GM12878 (cell line): ENCODE measurements at regions not wholly inside any gene's neighbourhood (a gene's known extent, or its start where the extent isn't known, plus 50 kb on each side); places are given as distances from the start of the nearest gene placed in this dataset.

Experiments
- ATAC-seq: fragments of 200-7000 bp; cut with Tn5 transposase; 3 replicates; pipeline ENCODE4 v1.9.1; 2020; ENCODE audit warnings: mild to moderate bottlenecking, moderate library complexity
- BruUV-seq: library from RNA; stranded (reverse); fragments of 400-500 nt; replicated peaks from 2 replicates; lab custom pipeline; 2021; lab: Mats Ljungman, UMichigan
- CTCF ChIA-PET: fragments of 300-600 bp; sonication (Branson Sonifier 250); formaldehyde crosslinking; extraction: SDS; loops from one replicate; lab custom pipeline; 2021; ENCODE audit warnings: inconsistent platforms; lab: Yijun Ruan, JAX
- POLR2A ChIA-PET: fragments of 350-600 bp; formaldehyde crosslinking; extraction: SDS; loops from one replicate; lab custom pipeline; 2021; ENCODE audit warnings: inconsistent platforms; lab: Charles Lee
- RAD21 ChIA-PET: fragments of 300-600 bp; sonication (Branson Sonifier 250); formaldehyde crosslinking; loops from one replicate; lab custom pipeline; 2023; ENCODE audit warnings: antibody characterized with exemption; ENCODE audit not compliant: unreplicated experiment; lab: Charles Lee
- SMC1A ChIA-PET: fragments of 300-600 bp; sonication (Branson Sonifier 250); formaldehyde crosslinking; loops from one replicate; lab custom pipeline; 2023; ENCODE audit not compliant: unreplicated experiment, uncharacterized antibody; lab: Charles Lee
- DNase-seq: peaks from one replicate; pipeline ENCODE4 v3.0.0-alpha.2; 2011; ENCODE audit warnings: low read depth, low spot score
- FAIRE-seq: peaks from 3 replicates; lab custom pipeline; 2011; peaks lifted over from hg19 to GRCh38; lab: Jason Lieb, UNC
- H2AFZ ChIP-seq: 2 replicates; pipeline ENCODE4 v1.6.0; 2011; ENCODE audit warnings: low read depth, low read length, control low read depth; ENCODE audit not compliant: control insufficient read depth
- H3K27ac ChIP-seq: 2 replicates; pipeline ENCODE4 v1.5.1; 2011; ENCODE audit warnings: control low read depth; ENCODE audit not compliant: control insufficient read depth, insufficient read depth
- H3K27me3 ChIP-seq, 2 experiments: replicated peaks in 1 of 2; 2 replicates each; pipeline versions ENCODE4 v1.6.0 to v1.6.1; 2011; ENCODE audit warnings: low read length in 1 of 2; ENCODE audit not compliant: control insufficient read depth in 2 of 2, insufficient read depth in 2 of 2
- H3K36me3 ChIP-seq, 2 experiments: 2 replicates each; pipeline ENCODE4 v1.5.1; 2011; ENCODE audit warnings: low read length in 1 of 2; ENCODE audit not compliant: control insufficient read depth in 2 of 2, insufficient read depth in 2 of 2
- H3K4me1 ChIP-seq: 2 replicates; pipeline ENCODE4 v1.6.1; 2011; ENCODE audit warnings: mild to moderate bottlenecking, low read length, moderate library complexity, mixed read lengths; ENCODE audit not compliant: control insufficient read depth, insufficient read depth
- H3K4me2 ChIP-seq: 2 replicates; pipeline ENCODE4 v1.6.0; 2011; ENCODE audit warnings: control low read depth; ENCODE audit not compliant: control insufficient read depth, insufficient read depth
- H3K4me3 ChIP-seq: fragments of 200-600 bp; sonication (generic); 2 replicates; pipeline ENCODE4 v1.5.1; 2016
- H3K79me2 ChIP-seq: 2 replicates; pipeline ENCODE4 v1.6.0; 2011; ENCODE audit warnings: low read length; ENCODE audit not compliant: control insufficient read depth, insufficient read depth
- H3K9ac ChIP-seq: 2 replicates; pipeline ENCODE4 v1.8.0; 2011; ENCODE audit warnings: low read length, control low read depth, mixed read lengths; ENCODE audit not compliant: control insufficient read depth, insufficient read depth
- H3K9me3 ChIP-seq: replicated peaks from 3 replicates; pipeline ENCODE4 v1.5.1; 2011; ENCODE audit warnings: mild to moderate bottlenecking, low read length; ENCODE audit not compliant: control insufficient read depth, insufficient read depth
- H4K20me1 ChIP-seq: 2 replicates; pipeline ENCODE4 v1.6.0; 2011; ENCODE audit not compliant: control insufficient read depth, insufficient read depth
- BCL3 ChIP-seq: IDR thresholded peaks from 2 replicates; pipeline ENCODE4 v1.6.1; 2011; ENCODE audit warnings: borderline replicate concordance, low read depth, mild to moderate bottlenecking, moderate library complexity, low read length; ENCODE audit not compliant: insufficient read depth, poor library complexity, severe bottlenecking
- FOXM1 ChIP-seq: IDR thresholded peaks from 2 replicates; pipeline ENCODE4 v1.6.1; 2012; ENCODE audit warnings: low read depth, mild to moderate bottlenecking, inconsistent platforms, low read length, moderate library complexity
- MYB ChIP-seq: fragments of 150-350 bp; IDR thresholded peaks from 2 replicates; pipeline ENCODE4 v1.6.1; 2014; ENCODE audit warnings: mild to moderate bottlenecking, low read depth, low read length, borderline replicate concordance
- NR2C2 ChIP-seq: IDR thresholded peaks from 2 replicates; pipeline ENCODE4 v1.6.1; 2011; ENCODE audit warnings: borderline replicate concordance, low read depth; ENCODE audit not compliant: control insufficient read depth, insufficient read length
- NRF1 ChIP-seq: conservative IDR thresholded peaks from 2 replicates; pipeline ENCODE4 v1.6.1; 2011; ENCODE audit warnings: mild to moderate bottlenecking, low read depth, low read length, improper control_type of control experiment
- WRNIP1 ChIP-seq: IDR thresholded peaks from 2 replicates; pipeline ENCODE4 v1.6.1; 2011; ENCODE audit warnings: low read depth, low read length, improper control_type of control experiment, borderline replicate concordance
- YBX1 ChIP-seq: fragments of 450-650 bp; IDR thresholded peaks from 2 replicates; pipeline ENCODE4 v1.6.1; 2016; ENCODE audit warnings: antibody characterized with exemption
- WGBS: methylation state at CpG from one replicate; pipeline ENCODE4 v1.1.6; 2016; ENCODE audit warnings: low lambda C conversion rate; ENCODE audit not compliant: insufficient replicate concordance, insufficient coverage; ENCODE audit errors: missing lambda C conversion rate; 5-methylcytosine and 5-hydroxymethylcytosine counted together
- in situ Hi-C: fragments of 300-500 bp; cut with MboI; formaldehyde crosslinking; loops from 9 replicates; pipeline ENCODE4 v1.14.3; 2018; ENCODE audit warnings: mixed read lengths
- intact Hi-C: fragments of 100-400 bp; cut with micrococcal nuclease; formaldehyde crosslinking; loops from one replicate; pipeline ENCODE4 v1.14.2; 2022; ENCODE audit not compliant: unreplicated experiment

- BruUV-seq: no TSS peak
- DNase-seq: no peak
- no peak overlapping the region for H3K9ac ChIP-seq
- H2AFZ ChIP-seq: no peak overlapping the region
- H3K27ac ChIP-seq: no peak overlapping the region
- SMC1A ChIA-PET: interaction anchor here (0.9 to 1.0 kb wide), 2 partner anchors 9 to 34 kb away, joined by 3 to 4 read pairs; no protein-coding TSS in a partner anchor
- H3K9me3 ChIP-seq: no peaks in the 10 kb centered on the region
- FAIRE-seq: no peak
- H3K79me2 ChIP-seq: no peaks in the 10 kb centered on the region
- TF ChIP-seq WRNIP1 (no peak), FOXM1 (no peak), NR2C2 (no peak), YBX1 (no peak), MYB (no peak), BCL3 (no peak), NRF1 (no peak)
- TF ChIP-seq, all 136 proteins: peak for 0
- 23% methylated on average over 2 of the region's 2 CpGs for WGBS
- RAD21 ChIA-PET: interaction anchor here (1.2 kb wide), 1 partner anchor 31 kb away, joined by 3 read pairs; no protein-coding TSS in a partner anchor
- in situ Hi-C loops: no loop called here
- H3K36me3 ChIP-seq: no peaks in the 10 kb centered on the region
- no peak overlapping the region for H3K4me3 ChIP-seq
- POLR2A ChIA-PET: no interaction called here
- no peaks in the 10 kb centered on the region for H3K4me1 ChIP-seq
- ATAC-seq: no peak
- H4K20me1 ChIP-seq: no peaks in the 10 kb centered on the region
- H3K4me2 ChIP-seq: no peak overlapping the region
- intact Hi-C loops: no loop called here
- H3K27me3 ChIP-seq: no peaks in the 10 kb centered on the region
- CTCF ChIA-PET: interaction anchor here (0.9 kb wide), 1 partner anchor 11 kb away, joined by 3 read pairs; no protein-coding TSS in a partner anchor
Observed at GRCh38 chr1:187445066-187445465, 616.3 kb downstream of the PLA2G4A start.
